ENCODE measurements at regions not wholly inside any gene's neighbourhood (a gene's known extent, or its start where the extent isn't known, plus 50 kb on each side); places are given as distances from the start of the nearest gene placed in this dataset.
"Not testable (repeated sequence)": the region's sequence is repeated elsewhere in the genome, so short reads cannot be mapped to it uniquely, and the experiment has no call there.

GRCh38 chr2:195572895-195573683 is 83.9 kb upstream of the SLC39A10 start:
- DNase-seq (ENCODE audit: low read depth in 2 of 2), result no peak

- no peak for DNase-seq (ENCODE audit: low read depth in 2 of 2)
Observed at GRCh38 chr2:195570329-195570728, 86.7 kb upstream of the SLC39A10 start.

GRCh38 chr2:195569255-195569654 is 87.8 kb upstream of the SLC39A10 start:
- no peak for DNase-seq (ENCODE audit: low read depth in 2 of 2)

- not testable (repeated sequence) for DNase-seq (ENCODE audit: low read depth in 2 of 2)
Observed at GRCh38 chr2:195564625-195565135, 92.3 kb upstream of the SLC39A10 start.

GRCh38 chr2:195563857-195564512 is 93.0 kb upstream of the SLC39A10 start:
- DNase-seq (ENCODE audit: low read depth in 2 of 2), result no peak

- DNase-seq (ENCODE audit: low read depth in 2 of 2), result no peak
Observed at GRCh38 chr2:195562570-195563566, 94.2 kb upstream of the SLC39A10 start.

GRCh38 chr2:195561116-195561921 is 95.7 kb upstream of the SLC39A10 start:
- DNase-seq (ENCODE audit: low read depth in 2 of 2), result no peak

GRCh38 chr2:195560209-195560895 is 96.7 kb upstream of the SLC39A10 start:
- DNase-seq (ENCODE audit: low read depth in 2 of 2), result no peak

GRCh38 chr2:195559431-195559914 is 97.6 kb upstream of the SLC39A10 start:
- peak; percentile 59 to 78 for DNase-seq (ENCODE audit: low read depth in 2 of 2)

- no peak for DNase-seq (ENCODE audit: low read depth in 2 of 2)
Observed at GRCh38 chr2:195555971-195556370, 101.1 kb upstream of the SLC39A10 start.

- DNase-seq (ENCODE audit: low read depth in 2 of 2), result no peak
Observed at GRCh38 chr2:195552581-195552980, 104.4 kb upstream of the SLC39A10 start.

GRCh38 chr2:195548198-195548940 is 108.7 kb upstream of the SLC39A10 start:
- DNase-seq (ENCODE audit: low read depth in 2 of 2), result no peak

- DNase-seq (ENCODE audit: low read depth in 2 of 2), result not testable (repeated sequence)
Observed at GRCh38 chr2:195547268-195547840, 109.7 kb upstream of the SLC39A10 start.

- no peak for DNase-seq (ENCODE audit: low read depth in 2 of 2)
Observed at GRCh38 chr2:195545811-195546210, 111.2 kb upstream of the SLC39A10 start.

- no peak for DNase-seq (ENCODE audit: low read depth in 2 of 2)
Observed at GRCh38 chr2:195543902-195544894, 112.8 kb upstream of the SLC39A10 start.

- DNase-seq (ENCODE audit: low read depth in 2 of 2), result no peak
Observed at GRCh38 chr2:195543063-195543462, 114.0 kb upstream of the SLC39A10 start.

- no peak for DNase-seq (ENCODE audit: low read depth in 2 of 2)
Observed at GRCh38 chr2:195542067-195542466, 115.0 kb upstream of the SLC39A10 start.

- DNase-seq (ENCODE audit: low read depth in 2 of 2), result no peak
Observed at GRCh38 chr2:195538937-195539336, 118.1 kb upstream of the SLC39A10 start.
